ENCODE measurements at regions not wholly inside any gene's neighbourhood (a gene's known extent, or its start where the extent isn't known, plus 50 kb on each side); places are given as distances from the start of the nearest gene placed in this dataset.

DNA sequence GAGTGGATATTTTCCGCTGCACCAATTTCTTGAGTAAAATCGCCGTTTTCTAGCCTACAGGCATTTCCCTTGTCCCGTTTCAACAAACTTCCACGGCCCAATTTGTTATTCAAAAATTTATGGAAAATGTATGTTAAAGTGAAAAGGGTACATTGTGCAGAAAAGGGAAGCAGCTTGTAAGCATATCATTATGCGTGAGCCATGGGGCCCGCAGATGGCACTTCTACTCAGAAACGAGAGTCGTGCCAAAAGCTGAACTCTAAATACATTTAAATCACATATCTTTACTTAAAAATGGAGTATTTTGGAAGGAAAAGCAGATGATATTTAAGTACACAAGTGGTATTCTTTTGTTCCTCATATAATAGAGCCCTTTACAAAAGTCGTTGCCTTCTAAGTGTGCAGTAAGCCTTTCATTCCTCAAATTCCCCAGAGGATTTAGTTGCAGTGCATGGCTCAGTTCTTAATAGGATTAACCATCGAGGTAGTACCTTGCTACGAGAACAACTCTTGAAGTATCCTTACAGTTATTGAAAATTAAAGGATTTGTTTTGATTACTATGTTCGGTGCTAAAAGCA lies 1227.2 kb upstream of the WWC1 start:
- no peaks in the 10 kb centered on the region for H3K4me1 ChIP-seq (ENCODE audit: control insufficient read depth in 4 of 4, insufficient read depth in 4 of 4, low read length in 3 of 4)
- no peaks in the 10 kb centered on the region for H3K9me3 ChIP-seq (ENCODE audit: control insufficient read depth in 4 of 4, low read length in 3 of 4)
- H3K9ac ChIP-seq (ENCODE audit: low read depth in 1 of 2, low read length in 2 of 2): no peak overlapping the region
- peaks cover 0 to 3% (median 0%) of the 10 kb centered on the region in 4 donors for H3K27me3 ChIP-seq (ENCODE audit: control insufficient read depth in 4 of 4, insufficient read depth in 4 of 4, low read length in 3 of 4)
- DNase-seq (ENCODE audit: low spot score): no peak
- no peak overlapping the region for H3K4me3 ChIP-seq (ENCODE audit: low read depth in 1 of 3, low read length in 3 of 3)
- no peak overlapping the region for H3K27ac ChIP-seq (ENCODE audit: low read depth in 1 of 2, low read length in 2 of 2)
- WGBS: 68% methylated on average over 13 of the region's 13 CpGs
- no peaks in the 10 kb centered on the region for H3K36me3 ChIP-seq (ENCODE audit: control insufficient read depth in 4 of 4, insufficient read depth in 3 of 4, low read depth in 1 of 4, low read length in 3 of 4)
- TF ChIP-seq JUND (IDR thresholded peaks at IDR 0.05) (no peak), CTCF (IDR thresholded peaks at IDR 0.05; ENCODE audit: low read depth, low read length, missing input control) (no peak), SP1 (IDR thresholded peaks at IDR 0.05) (no peak)

- no peaks in the 10 kb centered on the region for H3K36me3 ChIP-seq (ENCODE audit: control insufficient read depth in 4 of 4, insufficient read depth in 3 of 4, low read depth in 1 of 4, low read length in 3 of 4)
- peaks cover 0 to 3% (median 0%) of the 10 kb centered on the region in 4 donors for H3K27me3 ChIP-seq (ENCODE audit: control insufficient read depth in 4 of 4, insufficient read depth in 4 of 4, low read length in 3 of 4)
- no peak overlapping the region for H3K27ac ChIP-seq (ENCODE audit: low read depth in 1 of 2, low read length in 2 of 2)
- TF ChIP-seq YY1 (IDR thresholded peaks at IDR 0.05): no peak
- no peak for TF ChIP-seq HNF4A (conservative IDR thresholded peaks at IDR 0.05)
- TF ChIP-seq ATF3 (IDR thresholded peaks at IDR 0.05): no peak
- TF ChIP-seq MAX (IDR thresholded peaks at IDR 0.05): no peak
- TF ChIP-seq FOXA1 (IDR thresholded peaks at IDR 0.05): no peak
- no peak for TF ChIP-seq SP1 (IDR thresholded peaks at IDR 0.05)
- TF ChIP-seq NR2F2 (IDR thresholded peaks at IDR 0.05): no peak
- no peak for TF ChIP-seq TAF1 (conservative IDR thresholded peaks at IDR 0.05)
- H3K4me3 ChIP-seq (ENCODE audit: low read depth in 1 of 3, low read length in 3 of 3): no peak overlapping the region
- no peaks in the 10 kb centered on the region for H3K9me3 ChIP-seq (ENCODE audit: control insufficient read depth in 4 of 4, low read length in 3 of 4)
- 60% methylated on average over 3 of the region's 3 CpGs for WGBS
- no peak for DNase-seq (ENCODE audit: low spot score)
- H3K9ac ChIP-seq (ENCODE audit: low read depth in 1 of 2, low read length in 2 of 2): no peak overlapping the region
- no peaks in the 10 kb centered on the region for H3K4me1 ChIP-seq (ENCODE audit: control insufficient read depth in 4 of 4, insufficient read depth in 4 of 4, low read length in 3 of 4)
Measured at GRCh38 chr5:167065794-167066193, 1225.7 kb upstream of the WWC1 start.

DNA sequence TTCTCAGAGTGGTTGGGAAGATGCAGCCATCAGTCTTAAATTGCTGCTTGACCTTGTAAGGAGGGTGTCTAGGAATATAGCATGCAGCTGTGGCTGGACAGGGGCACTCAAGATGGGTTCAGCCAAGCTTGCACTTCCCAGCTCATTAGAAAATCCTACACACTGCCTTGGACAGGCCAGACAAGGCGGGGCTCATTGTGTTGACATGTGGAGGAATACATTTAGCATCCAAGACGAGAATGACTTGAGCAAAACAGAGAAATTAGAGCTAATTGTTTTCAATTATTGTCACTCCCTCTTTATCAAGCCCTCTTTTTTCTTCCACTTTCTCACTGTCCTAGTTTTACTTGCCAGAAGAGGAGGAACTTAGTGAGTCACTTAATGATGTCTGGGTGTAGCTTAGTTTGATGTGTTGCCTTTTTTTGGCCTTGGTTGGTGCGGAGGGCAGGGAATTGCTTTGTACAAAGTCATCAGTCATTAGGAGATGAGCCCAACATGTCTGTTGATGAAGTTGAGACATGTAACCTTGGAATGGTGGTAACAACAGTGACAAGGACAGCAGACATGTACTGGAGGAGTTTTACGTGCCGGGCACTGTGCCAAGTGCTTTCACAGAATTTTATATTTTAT lies 1219.3 kb upstream of the WWC1 start:
- WGBS: 74% methylated on average over 5 of the region's 5 CpGs
- H3K27me3 ChIP-seq (ENCODE audit: control insufficient read depth in 4 of 4, insufficient read depth in 4 of 4, low read length in 3 of 4): no peaks in the 10 kb centered on the region
- H3K27ac ChIP-seq (ENCODE audit: low read depth in 1 of 2, low read length in 2 of 2): no peak overlapping the region
- DNase-seq (ENCODE audit: low spot score): no peak
- no peak overlapping the region for H3K9ac ChIP-seq (ENCODE audit: low read depth in 1 of 2, low read length in 2 of 2)
- no peaks in the 10 kb centered on the region for H3K4me1 ChIP-seq (ENCODE audit: control insufficient read depth in 4 of 4, insufficient read depth in 4 of 4, low read length in 3 of 4)
- H3K4me3 ChIP-seq (ENCODE audit: low read depth in 1 of 3, low read length in 3 of 3): no peak overlapping the region
- H3K9me3 ChIP-seq (ENCODE audit: control insufficient read depth in 4 of 4, low read length in 3 of 4): no peaks in the 10 kb centered on the region
- H3K36me3 ChIP-seq (ENCODE audit: control insufficient read depth in 4 of 4, insufficient read depth in 3 of 4, low read depth in 1 of 4, low read length in 3 of 4): no peaks in the 10 kb centered on the region
- TF ChIP-seq, protein P1, sequence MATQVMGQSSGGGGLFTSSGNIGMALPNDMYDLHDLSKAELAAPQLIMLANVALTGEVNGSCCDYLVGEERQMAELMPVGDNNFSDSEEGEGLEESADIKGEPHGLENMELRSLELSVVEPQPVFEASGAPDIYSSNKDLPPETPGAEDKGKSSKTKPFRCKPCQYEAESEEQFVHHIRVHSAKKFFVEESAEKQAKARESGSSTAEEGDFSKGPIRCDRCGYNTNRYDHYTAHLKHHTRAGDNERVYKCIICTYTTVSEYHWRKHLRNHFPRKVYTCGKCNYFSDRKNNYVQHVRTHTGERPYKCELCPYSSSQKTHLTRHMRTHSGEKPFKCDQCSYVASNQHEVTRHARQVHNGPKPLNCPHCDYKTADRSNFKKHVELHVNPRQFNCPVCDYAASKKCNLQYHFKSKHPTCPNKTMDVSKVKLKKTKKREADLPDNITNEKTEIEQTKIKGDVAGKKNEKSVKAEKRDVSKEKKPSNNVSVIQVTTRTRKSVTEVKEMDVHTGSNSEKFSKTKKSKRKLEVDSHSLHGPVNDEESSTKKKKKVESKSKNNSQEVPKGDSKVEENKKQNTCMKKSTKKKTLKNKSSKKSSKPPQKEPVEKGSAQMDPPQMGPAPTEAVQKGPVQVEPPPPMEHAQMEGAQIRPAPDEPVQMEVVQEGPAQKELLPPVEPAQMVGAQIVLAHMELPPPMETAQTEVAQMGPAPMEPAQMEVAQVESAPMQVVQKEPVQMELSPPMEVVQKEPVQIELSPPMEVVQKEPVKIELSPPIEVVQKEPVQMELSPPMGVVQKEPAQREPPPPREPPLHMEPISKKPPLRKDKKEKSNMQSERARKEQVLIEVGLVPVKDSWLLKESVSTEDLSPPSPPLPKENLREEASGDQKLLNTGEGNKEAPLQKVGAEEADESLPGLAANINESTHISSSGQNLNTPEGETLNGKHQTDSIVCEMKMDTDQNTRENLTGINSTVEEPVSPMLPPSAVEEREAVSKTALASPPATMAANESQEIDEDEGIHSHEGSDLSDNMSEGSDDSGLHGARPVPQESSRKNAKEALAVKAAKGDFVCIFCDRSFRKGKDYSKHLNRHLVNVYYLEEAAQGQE (IDR thresholded peaks at IDR 0.05): no peak
- no peak for TF ChIP-seq NR2F2 (IDR thresholded peaks at IDR 0.05)
- TF ChIP-seq CTCF (IDR thresholded peaks at IDR 0.05; ENCODE audit: low read depth, low read length, missing input control): no peak
- no peak for TF ChIP-seq RAD21 (IDR thresholded peaks at IDR 0.05)
- TF ChIP-seq HNF4A (conservative IDR thresholded peaks at IDR 0.05): no peak
- no peak for TF ChIP-seq RXRA (IDR thresholded peaks at IDR 0.05)
- no peak for TF ChIP-seq HNF4G (IDR thresholded peaks at IDR 0.05)
- TF ChIP-seq ZBTB33 (IDR thresholded peaks at IDR 0.05): no peak
- no peak for TF ChIP-seq SP1 (IDR thresholded peaks at IDR 0.05)
- TF ChIP-seq JUND (IDR thresholded peaks at IDR 0.05): no peak
- TF ChIP-seq EGR1 (IDR thresholded peaks at IDR 0.05; ENCODE audit: low read depth in 2 of 2): no peak
- TF ChIP-seq ATF3 (IDR thresholded peaks at IDR 0.05): no peak

Measured in liver (tissue), 8 donors.